Vagina (tissue), 2 donors: ENCODE measurements at regions not wholly inside any gene's neighbourhood (a gene's known extent, or its start where the extent isn't known, plus 50 kb on each side); places are given as distances from the start of the nearest gene placed in this dataset.

ENCODE experiments used
- DNase-seq, 2 donors: peaks; one replicate each; pipeline ENCODE4 v3.0.0-alpha.2; 2017; ENCODE audit errors: extremely low spot score in 2 of 2
- H3K27ac ChIP-seq: fragments of 200-600 bp; sonication (generic); one replicate; pipeline ENCODE4 v1.5.1; 2019
- H3K27me3 ChIP-seq: fragments of 200-600 bp; sonication (generic); one replicate; pipeline ENCODE4 v1.5.1; 2019
- H3K36me3 ChIP-seq, 2 donors: fragments of 200-600 bp; sonication (generic); one replicate each; pipeline ENCODE4 v1.5.1; 2017 to 2019
- H3K4me1 ChIP-seq: fragments of 200-600 bp; sonication (generic); one replicate; pipeline ENCODE4 v1.5.1; 2019
- H3K4me3 ChIP-seq, 2 donors: fragments of 200-600 bp; sonication (generic); 1 replicate in 1 of 2; 2 replicates in 1 of 2; pipeline ENCODE4 v1.5.1; 2016 to 2019
- H3K9me3 ChIP-seq: fragments of 200-600 bp; sonication (generic); one replicate; pipeline ENCODE4 v1.5.1; 2019
- POLR2A ChIP-seq, 2 donors: fragments of 450-650 bp; IDR thresholded peaks; one replicate each; pipeline ENCODE4 v1.6.1; 2017; ENCODE audit warnings: antibody characterized with exemption in 2 of 2, mild to moderate bottlenecking in 2 of 2, moderate library complexity in 2 of 2
- POLR2AphosphoS5 ChIP-seq, 2 donors: sonication (generic); formaldehyde crosslinking; IDR thresholded peaks; one replicate each; pipeline ENCODE4 v1.9.0; 2017; ENCODE audit warnings: antibody characterized with exemption in 2 of 2, mild to moderate bottlenecking in 2 of 2, low read depth in 1 of 2; ENCODE audit not compliant: insufficient read depth in 1 of 2
- intact Hi-C: fragments of 100-400 bp; cut with DNase I; formaldehyde crosslinking; loops from one replicate; pipeline ENCODE4 v1.15.1; 2023
- TF ChIP-seq, protein P1 (sequence below), 3 experiments: fragments of 450-650 bp in 2 of 3; fragments of 200-600 bp in 1 of 3; sonication (generic) in 1 of 3; IDR thresholded peaks; one replicate each; pipeline ENCODE4 v1.5.1; 2017 to 2019; ENCODE audit warnings: antibody characterized with exemption in 3 of 3, mild to moderate bottlenecking in 2 of 3, moderate library complexity in 2 of 3

DNA sequence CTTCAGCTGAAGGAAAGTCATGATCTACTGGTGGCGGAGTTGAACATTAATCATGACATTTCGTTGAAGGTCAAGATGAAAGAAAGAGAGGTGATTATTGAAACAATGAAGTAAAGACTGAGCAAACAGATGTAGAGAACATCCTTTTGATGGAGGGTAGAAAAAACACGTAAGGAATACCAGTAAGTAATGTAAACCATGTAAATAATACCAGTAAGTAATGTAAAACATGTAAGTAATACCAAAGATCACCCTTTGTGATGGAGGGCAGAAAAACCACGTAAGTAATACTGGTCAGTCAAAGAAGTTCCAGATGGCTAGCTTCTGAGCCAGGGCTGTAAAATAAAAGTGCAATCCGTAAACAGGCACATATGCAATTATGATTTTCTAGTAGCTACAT is 1387.7 kb downstream of the SUCLG1 start:
- Histone ChIP-seq H3K27me3 (no peaks in the 10 kb centered on the region), H3K9me3 (no peaks in the 10 kb centered on the region), H3K4me3 (no peak overlapping the region), H3K36me3 (no peaks in the 10 kb centered on the region), H3K4me1 (no peaks in the 10 kb centered on the region), H3K27ac (no peak overlapping the region)
- no peak for DNase-seq
- intact Hi-C loops = no loop called here
- TF ChIP-seq POLR2A (IDR thresholded peaks at IDR 0.05) (no peak), POLR2AphosphoS5 (IDR thresholded peaks at IDR 0.05; ENCODE audit: insufficient read depth in 1 of 2, low read depth in 1 of 2) (no peak)
- TF ChIP-seq, protein P1, sequence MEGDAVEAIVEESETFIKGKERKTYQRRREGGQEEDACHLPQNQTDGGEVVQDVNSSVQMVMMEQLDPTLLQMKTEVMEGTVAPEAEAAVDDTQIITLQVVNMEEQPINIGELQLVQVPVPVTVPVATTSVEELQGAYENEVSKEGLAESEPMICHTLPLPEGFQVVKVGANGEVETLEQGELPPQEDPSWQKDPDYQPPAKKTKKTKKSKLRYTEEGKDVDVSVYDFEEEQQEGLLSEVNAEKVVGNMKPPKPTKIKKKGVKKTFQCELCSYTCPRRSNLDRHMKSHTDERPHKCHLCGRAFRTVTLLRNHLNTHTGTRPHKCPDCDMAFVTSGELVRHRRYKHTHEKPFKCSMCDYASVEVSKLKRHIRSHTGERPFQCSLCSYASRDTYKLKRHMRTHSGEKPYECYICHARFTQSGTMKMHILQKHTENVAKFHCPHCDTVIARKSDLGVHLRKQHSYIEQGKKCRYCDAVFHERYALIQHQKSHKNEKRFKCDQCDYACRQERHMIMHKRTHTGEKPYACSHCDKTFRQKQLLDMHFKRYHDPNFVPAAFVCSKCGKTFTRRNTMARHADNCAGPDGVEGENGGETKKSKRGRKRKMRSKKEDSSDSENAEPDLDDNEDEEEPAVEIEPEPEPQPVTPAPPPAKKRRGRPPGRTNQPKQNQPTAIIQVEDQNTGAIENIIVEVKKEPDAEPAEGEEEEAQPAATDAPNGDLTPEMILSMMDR (IDR thresholded peaks at IDR 0.05) = no peak

DNA sequence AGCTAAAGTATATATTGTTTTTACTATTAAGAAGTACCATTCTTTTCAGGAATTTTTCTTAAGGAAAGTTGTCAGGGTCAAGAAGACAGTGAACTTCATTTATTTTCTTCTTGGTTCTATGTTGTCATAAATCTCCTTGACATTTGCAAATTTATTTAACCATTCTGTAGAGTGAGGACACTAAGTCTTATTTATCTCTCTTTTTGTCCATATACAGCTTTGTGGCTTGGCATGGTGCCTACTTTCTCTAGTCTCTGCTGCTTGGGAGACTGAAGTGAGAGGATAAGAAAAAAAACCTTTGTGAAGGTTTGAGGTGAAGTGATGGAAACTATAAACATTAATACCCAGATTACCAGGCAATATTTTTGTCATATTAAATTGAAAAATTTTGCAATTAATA is 1389.4 kb downstream of the SUCLG1 start:
- no peak overlapping the region for H3K27ac ChIP-seq
- no peaks in the 10 kb centered on the region for H3K27me3 ChIP-seq
- no peaks in the 10 kb centered on the region for H3K9me3 ChIP-seq
- no peak overlapping the region for H3K4me3 ChIP-seq
- intact Hi-C loops = no loop called here
- no peaks in the 10 kb centered on the region for H3K36me3 ChIP-seq
- TF ChIP-seq, protein P1 (IDR thresholded peaks at IDR 0.05) = no peak
- TF ChIP-seq POLR2A (IDR thresholded peaks at IDR 0.05) (no peak), POLR2AphosphoS5 (IDR thresholded peaks at IDR 0.05; ENCODE audit: insufficient read depth in 1 of 2, low read depth in 1 of 2) (no peak)
- no peaks in the 10 kb centered on the region for H3K4me1 ChIP-seq
- DNase-seq = no peak

DNA sequence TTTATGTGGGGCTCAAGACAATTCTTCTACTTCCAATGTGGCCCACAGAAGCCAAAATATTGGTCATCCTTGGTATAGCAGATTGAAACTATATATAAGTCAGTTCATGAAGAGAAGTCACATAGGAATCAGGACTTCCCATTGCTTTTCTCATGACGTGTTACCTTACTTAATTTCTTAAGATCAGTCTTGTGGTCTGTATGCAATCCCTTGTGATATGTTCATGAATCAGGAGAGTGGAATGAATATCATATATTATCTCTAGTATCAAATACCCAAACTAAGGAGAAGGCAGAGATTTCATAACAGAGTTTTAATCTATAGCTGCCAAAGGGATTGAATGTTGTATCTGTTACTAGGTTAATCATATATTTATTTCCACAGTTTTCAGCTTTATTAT is 1390.4 kb downstream of the SUCLG1 start:
- H3K27me3 ChIP-seq = no peaks in the 10 kb centered on the region
- intact Hi-C loops = no loop called here
- no peak for DNase-seq
- H3K4me1 ChIP-seq = no peaks in the 10 kb centered on the region
- no peaks in the 10 kb centered on the region for H3K9me3 ChIP-seq
- no peaks in the 10 kb centered on the region for H3K36me3 ChIP-seq
- no peak for TF ChIP-seq POLR2AphosphoS5 (IDR thresholded peaks at IDR 0.05; ENCODE audit: insufficient read depth in 1 of 2, low read depth in 1 of 2)
- TF ChIP-seq, protein P1 (IDR thresholded peaks at IDR 0.05) = no peak
- no peak for TF ChIP-seq POLR2A (IDR thresholded peaks at IDR 0.05)
- H3K4me3 ChIP-seq = no peak overlapping the region
- no peak overlapping the region for H3K27ac ChIP-seq

DNA sequence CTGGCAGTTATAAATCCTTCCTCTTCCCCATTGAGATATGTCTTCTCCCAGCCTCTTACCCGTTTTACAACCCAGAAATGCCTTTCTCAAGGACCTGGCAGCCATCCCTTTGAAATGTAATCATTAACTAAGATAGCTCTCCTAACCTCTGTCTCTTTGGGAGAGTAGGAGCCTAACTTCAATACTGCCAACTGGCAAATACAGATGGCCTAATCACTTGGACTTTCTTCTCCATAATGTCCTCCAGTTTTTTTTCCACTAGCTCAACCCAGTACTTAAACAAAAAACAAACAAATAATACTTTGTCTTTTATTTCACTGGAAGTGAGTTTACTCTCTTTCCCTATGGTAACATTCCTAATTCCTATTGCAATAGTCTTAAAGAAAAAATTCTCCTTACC is 1391.1 kb downstream of the SUCLG1 start:
- Histone ChIP-seq H3K4me3 (no peak overlapping the region), H3K27ac (no peak overlapping the region), H3K27me3 (no peaks in the 10 kb centered on the region), H3K4me1 (no peaks in the 10 kb centered on the region), H3K36me3 (no peaks in the 10 kb centered on the region), H3K9me3 (no peaks in the 10 kb centered on the region)
- no peak for DNase-seq
- intact Hi-C loops = no loop called here
- TF ChIP-seq, protein P1 (IDR thresholded peaks at IDR 0.05) = no peak
- TF ChIP-seq POLR2A (IDR thresholded peaks at IDR 0.05) (no peak), POLR2AphosphoS5 (IDR thresholded peaks at IDR 0.05; ENCODE audit: insufficient read depth in 1 of 2, low read depth in 1 of 2) (no peak)

DNA sequence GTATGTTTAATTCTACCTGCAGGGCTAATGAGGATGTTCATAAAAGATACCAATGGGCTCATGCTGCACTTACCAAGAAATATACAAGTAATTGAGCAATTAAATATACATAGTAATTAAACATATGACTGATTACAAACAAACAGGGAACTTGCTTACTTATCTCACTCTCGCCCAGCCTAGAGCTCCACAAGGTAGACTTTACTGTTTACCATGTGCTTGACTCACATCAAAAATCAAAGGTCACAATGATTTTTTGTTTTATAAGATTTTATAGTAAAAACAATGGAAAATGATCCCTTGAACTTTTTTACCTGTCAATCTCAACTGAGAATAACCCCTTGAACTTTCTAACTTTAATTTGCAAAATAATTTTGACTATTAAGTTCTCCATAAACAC is 1395.1 kb downstream of the SUCLG1 start:
- intact Hi-C loops = no loop called here
- Histone ChIP-seq H3K27me3 (no peaks in the 10 kb centered on the region), H3K9me3 (no peaks in the 10 kb centered on the region), H3K4me1 (no peaks in the 10 kb centered on the region), H3K4me3 (no peak overlapping the region), H3K27ac (no peak overlapping the region), H3K36me3 (no peaks in the 10 kb centered on the region)
- TF ChIP-seq POLR2A (IDR thresholded peaks at IDR 0.05) (no peak), POLR2AphosphoS5 (IDR thresholded peaks at IDR 0.05; ENCODE audit: insufficient read depth in 1 of 2, low read depth in 1 of 2) (no peak)
- TF ChIP-seq, protein P1 (IDR thresholded peaks at IDR 0.05) = no peak
- no peak for DNase-seq
